T47D (cell line): ENCODE measurements at regions not wholly inside any gene's neighbourhood (a gene's known extent, or its start where the extent isn't known, plus 50 kb on each side); places are given as distances from the start of the nearest gene placed in this dataset.

Experiments
- DNase-seq, 2 experiments: peaks; one replicate each; pipeline versions ENCODE4 v3.0.0 to v3.0.0-alpha.2; 2011 to 2012; ENCODE audit warnings: low read depth in 1 of 2, low spot score in 1 of 2
- JUND ChIP-seq: IDR thresholded peaks from 2 replicates; pipeline ENCODE4 v1.6.1; 2012; ENCODE audit warnings: low read depth
- in situ Hi-C: cut with HindIII; loops from 2 replicates; pipeline ENCODE4 v1.10.0; 2016; ENCODE audit warnings: low sequenced_read_pairs, low pct_unique_long_range_greater_than_20kb

GRCh38 chr4:110675426-110675825 lies 52.5 kb upstream of the PITX2 start:
- no peak for DNase-seq
- TF ChIP-seq JUND = no peak
- in situ Hi-C loops = no loop called here

GRCh38 chr4:110676241-110676640 lies 53.4 kb upstream of the PITX2 start:
- TF ChIP-seq JUND = no peak
- in situ Hi-C loops = no loop called here
- no peak for DNase-seq

GRCh38 chr4:110678517-110679227 lies 55.8 kb upstream of the PITX2 start:
- DNase-seq = no peak
- no peak for TF ChIP-seq JUND
- in situ Hi-C loops = no loop called here

GRCh38 chr4:110680265-110680664 lies 57.4 kb upstream of the PITX2 start:
- no peak for DNase-seq
- in situ Hi-C loops = no loop called here
- no peak for TF ChIP-seq JUND

GRCh38 chr4:110681381-110681780 lies 58.5 kb upstream of the PITX2 start:
- TF ChIP-seq JUND = no peak
- peak in 1 of 2 experiments; percentile 10 for DNase-seq
- in situ Hi-C loops = no loop called here

GRCh38 chr4:110682311-110682710 lies 59.4 kb upstream of the PITX2 start:
- DNase-seq = no peak
- in situ Hi-C loops = no loop called here
- TF ChIP-seq JUND = no peak

GRCh38 chr4:110683601-110684000 lies 60.7 kb upstream of the PITX2 start:
- no peak for DNase-seq
- in situ Hi-C loops = no loop called here
- no peak for TF ChIP-seq JUND

GRCh38 chr4:110702326-110702725 lies 79.4 kb upstream of the PITX2 start:
- peak in 1 of 2 experiments; percentile 2 for DNase-seq
- in situ Hi-C loops = no loop called here
- TF ChIP-seq JUND = no peak

- TF ChIP-seq JUND = no peak
- in situ Hi-C loops = no loop called here
- DNase-seq = no peak
Measured at GRCh38 chr4:110704748-110705439, 82.0 kb upstream of the PITX2 start.

- in situ Hi-C loops = no loop called here
- TF ChIP-seq JUND = no peak
- DNase-seq = no peak
Measured at GRCh38 chr4:110705440-110705782, 82.5 kb upstream of the PITX2 start.

GRCh38 chr4:110710070-110710469 lies 87.2 kb upstream of the PITX2 start:
- no peak for DNase-seq
- no peak for TF ChIP-seq JUND
- in situ Hi-C loops = no loop called here

- no peak for DNase-seq
- in situ Hi-C loops = no loop called here
- TF ChIP-seq JUND = no peak
Measured at GRCh38 chr4:110712486-110712885, 89.6 kb upstream of the PITX2 start.

GRCh38 chr4:110730318-110730717 lies 107.4 kb upstream of the PITX2 start:
- in situ Hi-C loops = no loop called here
- no peak for DNase-seq
- no peak for TF ChIP-seq JUND
